Stomach (tissue), 8 donors: ENCODE measurements at regions not wholly inside any gene's neighbourhood (a gene's known extent, or its start where the extent isn't known, plus 50 kb on each side); places are given as distances from the start of the nearest gene placed in this dataset.

Source experiments
- DNase-seq, 2 donors: peaks; one replicate each; pipeline versions ENCODE4 v3.0.0 to v3.0.0-alpha.2; 2013 to 2019
- H3K27ac ChIP-seq, 5 donors: fragments of 200-600 bp in 4 of 5; sonication (generic) in 4 of 5; one replicate each; pipeline ENCODE4 v1.5.1; 2013 to 2019; ENCODE audit warnings: mild to moderate bottlenecking in 1 of 5, moderate library complexity in 1 of 5
- H3K27me3 ChIP-seq, 3 donors: fragments of 200-600 bp; sonication (generic); one replicate each; pipeline ENCODE4 v1.5.1; 2017 to 2019; ENCODE audit warnings: mixed run types in 1 of 3
- H3K36me3 ChIP-seq, 4 donors: fragments of 200-600 bp; sonication (generic); 1 replicate in 3 of 4; 2 replicates in 1 of 4; pipeline ENCODE4 v1.5.1; 2016 to 2019
- H3K4me1 ChIP-seq, 4 donors: fragments of 200-600 bp; sonication (generic); one replicate each; pipeline ENCODE4 v1.5.1; 2016 to 2019
- H3K4me3 ChIP-seq, 4 donors: fragments of 200-600 bp; sonication (generic) in 3 of 4; one replicate each; pipeline ENCODE4 v1.5.1; 2016 to 2019; ENCODE audit warnings: mild to moderate bottlenecking in 1 of 4
- H3K9me3 ChIP-seq, 4 donors: fragments of 200-600 bp; sonication (generic); one replicate each; pipeline ENCODE4 v1.5.1; 2016 to 2019
- EP300 ChIP-seq: sonication (generic); formaldehyde crosslinking; IDR thresholded peaks from one replicate; pipeline ENCODE4 v1.6.1; 2017; ENCODE audit warnings: antibody characterized with exemption
- POLR2A ChIP-seq, 4 donors: fragments of 450-650 bp; IDR thresholded peaks; one replicate each; pipeline ENCODE4 v1.6.1; 2016; ENCODE audit warnings: antibody characterized with exemption in 4 of 4, control low read depth in 2 of 4, mild to moderate bottlenecking in 1 of 4, moderate library complexity in 1 of 4
- POLR2AphosphoS5 ChIP-seq, 3 donors: sonication (generic); formaldehyde crosslinking; IDR thresholded peaks; one replicate each; pipeline ENCODE4 v1.6.1; 2016; ENCODE audit warnings: antibody characterized with exemption in 3 of 3
- WGBS, 5 donors: extraction: QIAGEN DNeasy Blood & Tissue Kit in 3 of 5; methylation state at CpG; one replicate each; pipeline versions ENCODE4 v1.1.5 to v1.1.7; 2013 to 2018; 5-methylcytosine and 5-hydroxymethylcytosine counted together
- intact Hi-C: fragments of 100-400 bp; cut with DNase I; formaldehyde crosslinking; loops from one replicate; pipeline ENCODE4 v1.15.1; 2023; ENCODE audit warnings: low total_unique reads
- TF ChIP-seq, protein P1 (sequence below), 7 experiments: fragments of 450-650 bp in 4 of 7; fragments of 200-600 bp in 3 of 7; sonication (generic) in 3 of 7; IDR thresholded peaks; one replicate each; pipeline ENCODE4 v1.5.1; 2016 to 2019; ENCODE audit warnings: antibody characterized with exemption in 7 of 7, control low read depth in 2 of 7, mild to moderate bottlenecking in 1 of 7
- donor health status: healthy with polysubstance abuse.
- donor health status: Bipolar disorder and iron deficiency.
- donor health status: healthy.

DNA sequence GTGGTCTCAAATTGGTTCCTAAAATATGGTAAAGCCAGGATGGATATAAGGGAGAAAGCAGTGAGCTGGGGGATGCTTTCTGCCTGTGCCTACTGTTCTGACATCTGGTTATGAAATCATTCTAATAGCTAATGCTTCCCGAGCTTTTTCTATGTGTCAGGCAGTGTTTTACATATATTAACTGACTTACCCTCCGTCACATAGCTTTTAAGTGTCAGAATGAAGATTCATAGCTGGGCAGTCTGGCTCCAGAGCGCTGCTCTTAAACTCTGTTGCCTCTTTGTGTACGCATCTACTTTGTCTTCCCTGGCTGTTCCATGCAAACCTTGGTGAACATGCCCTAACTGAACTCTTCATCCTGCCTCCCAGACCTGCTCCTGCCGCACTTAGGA is 195.7 kb downstream of the LPIN1 start:
- no peak for DNase-seq
- no peaks in the 10 kb centered on the region for H3K9me3 ChIP-seq
- H3K36me3 ChIP-seq, result no peaks in the 10 kb centered on the region
- WGBS, 5 donors, result 83 to 95% (median 87%) methylated on average over 5 of the region's 5 CpGs
- no peaks in the 10 kb centered on the region for H3K27me3 ChIP-seq
- H3K4me3 ChIP-seq, result no peak overlapping the region
- TF ChIP-seq POLR2A (IDR thresholded peaks at IDR 0.05) (no peak), EP300 (no peak), POLR2AphosphoS5 (IDR thresholded peaks at IDR 0.05) (no peak)
- TF ChIP-seq, protein P1, sequence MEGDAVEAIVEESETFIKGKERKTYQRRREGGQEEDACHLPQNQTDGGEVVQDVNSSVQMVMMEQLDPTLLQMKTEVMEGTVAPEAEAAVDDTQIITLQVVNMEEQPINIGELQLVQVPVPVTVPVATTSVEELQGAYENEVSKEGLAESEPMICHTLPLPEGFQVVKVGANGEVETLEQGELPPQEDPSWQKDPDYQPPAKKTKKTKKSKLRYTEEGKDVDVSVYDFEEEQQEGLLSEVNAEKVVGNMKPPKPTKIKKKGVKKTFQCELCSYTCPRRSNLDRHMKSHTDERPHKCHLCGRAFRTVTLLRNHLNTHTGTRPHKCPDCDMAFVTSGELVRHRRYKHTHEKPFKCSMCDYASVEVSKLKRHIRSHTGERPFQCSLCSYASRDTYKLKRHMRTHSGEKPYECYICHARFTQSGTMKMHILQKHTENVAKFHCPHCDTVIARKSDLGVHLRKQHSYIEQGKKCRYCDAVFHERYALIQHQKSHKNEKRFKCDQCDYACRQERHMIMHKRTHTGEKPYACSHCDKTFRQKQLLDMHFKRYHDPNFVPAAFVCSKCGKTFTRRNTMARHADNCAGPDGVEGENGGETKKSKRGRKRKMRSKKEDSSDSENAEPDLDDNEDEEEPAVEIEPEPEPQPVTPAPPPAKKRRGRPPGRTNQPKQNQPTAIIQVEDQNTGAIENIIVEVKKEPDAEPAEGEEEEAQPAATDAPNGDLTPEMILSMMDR (IDR thresholded peaks at IDR 0.05), result no peak
- no peak overlapping the region for H3K27ac ChIP-seq
- H3K4me1 ChIP-seq, result no peaks in the 10 kb centered on the region
- intact Hi-C loops, result no loop called here

DNA sequence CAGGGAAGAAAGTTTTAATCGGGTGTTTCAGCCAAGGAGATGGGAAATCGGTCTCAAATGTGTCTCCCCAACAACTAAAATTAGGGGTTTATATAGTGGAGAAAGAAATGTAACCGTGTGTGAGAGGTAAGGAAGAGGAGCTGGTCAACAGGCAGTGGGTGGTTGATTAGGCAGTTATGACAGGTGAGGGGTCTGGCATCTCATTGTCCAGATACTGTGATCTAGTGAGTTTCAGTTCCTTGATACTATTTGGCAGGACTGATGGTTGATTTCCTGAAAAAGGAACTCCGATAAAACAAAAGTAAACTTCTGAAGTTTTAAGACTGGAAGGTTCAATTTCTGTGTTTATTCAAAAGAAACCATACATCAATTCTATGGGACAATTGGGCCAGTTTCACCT is 197.9 kb downstream of the LPIN1 start:
- H3K27me3 ChIP-seq, result no peaks in the 10 kb centered on the region
- TF ChIP-seq POLR2A (IDR thresholded peaks at IDR 0.05) (no peak), EP300 (no peak), POLR2AphosphoS5 (IDR thresholded peaks at IDR 0.05) (no peak)
- H3K4me3 ChIP-seq, result no peak overlapping the region
- intact Hi-C loops, result no loop called here
- H3K9me3 ChIP-seq, result no peaks in the 10 kb centered on the region
- no peaks in the 10 kb centered on the region for H3K36me3 ChIP-seq
- no peak for DNase-seq
- H3K27ac ChIP-seq, result no peak overlapping the region
- WGBS, 5 donors, result 78 to 96% (median 89%) methylated on average over 4 of the region's 4 CpGs
- H3K4me1 ChIP-seq, result no peaks in the 10 kb centered on the region

DNA sequence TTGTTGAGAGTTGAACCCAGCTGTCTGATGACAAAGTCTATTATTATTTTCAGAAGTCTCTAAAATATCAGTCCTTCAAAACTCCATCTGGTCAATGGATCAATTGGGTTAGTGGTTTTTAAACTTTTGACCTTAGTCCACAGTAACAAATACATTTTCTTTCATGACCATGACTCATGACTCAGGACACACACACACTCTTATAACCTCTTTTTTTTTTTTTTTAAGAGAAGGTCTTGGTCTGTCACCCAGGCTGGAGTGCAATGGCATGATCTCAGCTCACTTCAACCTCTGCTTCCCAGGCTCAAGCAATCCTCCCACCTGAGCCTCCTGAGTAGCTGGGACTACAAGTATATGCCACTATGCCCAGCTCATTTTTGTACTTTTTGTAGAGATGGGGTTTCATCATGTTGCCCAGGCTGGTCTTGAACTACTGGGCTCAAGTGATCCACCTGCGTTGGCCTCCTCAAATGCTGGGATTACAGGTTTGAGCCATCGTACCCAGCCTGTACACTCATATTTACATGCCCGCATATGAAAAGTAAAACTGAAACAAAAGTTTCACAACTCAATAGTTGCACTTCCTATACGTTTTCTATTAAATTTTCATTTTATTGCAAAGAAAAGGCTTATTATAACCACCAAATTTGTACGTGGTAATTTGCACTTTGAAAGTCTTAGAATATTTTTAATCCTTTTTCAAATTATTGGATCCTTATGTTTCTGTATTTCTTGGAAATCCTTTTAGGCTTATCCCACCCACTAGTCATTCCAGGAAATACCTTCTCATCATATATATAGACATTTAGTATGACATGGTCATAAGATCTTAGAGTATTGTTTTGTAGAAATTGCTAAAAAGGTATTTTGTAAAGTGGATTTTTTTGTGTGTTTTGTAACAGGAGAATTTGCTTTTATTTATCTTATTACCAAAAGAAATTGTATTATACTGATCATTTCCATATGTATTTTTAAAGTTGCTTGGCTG is 199.0 kb downstream of the LPIN1 start:
- Histone ChIP-seq H3K4me1 (no peaks in the 10 kb centered on the region), H3K27me3 (no peaks in the 10 kb centered on the region), H3K9me3 (no peaks in the 10 kb centered on the region), H3K27ac (no peak overlapping the region), H3K36me3 (no peaks in the 10 kb centered on the region), H3K4me3 (no peak overlapping the region)
- TF ChIP-seq EP300 (no peak), POLR2A (IDR thresholded peaks at IDR 0.05) (no peak), POLR2AphosphoS5 (IDR thresholded peaks at IDR 0.05) (no peak)
- TF ChIP-seq, protein P1 (IDR thresholded peaks at IDR 0.05), result no peak
- intact Hi-C loops, result no loop called here
- no peak for DNase-seq
- 49 to 73% (median 64%) methylated on average over 5 of the region's 5 CpGs for WGBS, 5 donors

DNA sequence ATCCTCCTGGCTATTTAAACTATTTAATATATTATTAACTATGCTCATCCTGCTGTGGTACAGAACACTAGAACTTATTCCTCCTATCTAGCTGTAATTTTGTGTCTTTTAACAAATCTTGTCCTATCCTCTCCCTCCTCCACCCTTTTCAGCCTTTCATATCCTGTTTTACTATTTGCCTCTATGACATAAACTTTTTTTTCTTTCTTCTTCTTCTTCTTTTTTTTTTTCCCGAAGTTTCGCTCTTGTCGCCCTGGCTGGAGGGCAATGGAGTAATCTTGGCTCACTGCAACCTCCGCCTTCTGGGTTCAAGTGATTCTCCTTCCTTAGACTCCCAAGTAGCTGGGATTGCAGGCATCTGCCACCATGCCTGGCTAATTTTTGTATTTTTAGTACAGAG is 201.5 kb downstream of the LPIN1 start:
- Histone ChIP-seq H3K27ac (no peak overlapping the region), H3K27me3 (no peaks in the 10 kb centered on the region), H3K4me1 (no peaks in the 10 kb centered on the region), H3K4me3 (no peak overlapping the region), H3K9me3 (no peaks in the 10 kb centered on the region), H3K36me3 (no peaks in the 10 kb centered on the region)
- no peak for DNase-seq
- TF ChIP-seq POLR2AphosphoS5 (IDR thresholded peaks at IDR 0.05) (no peak), EP300 (no peak), POLR2A (IDR thresholded peaks at IDR 0.05) (no peak)
- 89 to 95% (median 92%) methylated on average over 4 of the region's 4 CpGs for WGBS, 5 donors
- intact Hi-C loops, result no loop called here

DNA sequence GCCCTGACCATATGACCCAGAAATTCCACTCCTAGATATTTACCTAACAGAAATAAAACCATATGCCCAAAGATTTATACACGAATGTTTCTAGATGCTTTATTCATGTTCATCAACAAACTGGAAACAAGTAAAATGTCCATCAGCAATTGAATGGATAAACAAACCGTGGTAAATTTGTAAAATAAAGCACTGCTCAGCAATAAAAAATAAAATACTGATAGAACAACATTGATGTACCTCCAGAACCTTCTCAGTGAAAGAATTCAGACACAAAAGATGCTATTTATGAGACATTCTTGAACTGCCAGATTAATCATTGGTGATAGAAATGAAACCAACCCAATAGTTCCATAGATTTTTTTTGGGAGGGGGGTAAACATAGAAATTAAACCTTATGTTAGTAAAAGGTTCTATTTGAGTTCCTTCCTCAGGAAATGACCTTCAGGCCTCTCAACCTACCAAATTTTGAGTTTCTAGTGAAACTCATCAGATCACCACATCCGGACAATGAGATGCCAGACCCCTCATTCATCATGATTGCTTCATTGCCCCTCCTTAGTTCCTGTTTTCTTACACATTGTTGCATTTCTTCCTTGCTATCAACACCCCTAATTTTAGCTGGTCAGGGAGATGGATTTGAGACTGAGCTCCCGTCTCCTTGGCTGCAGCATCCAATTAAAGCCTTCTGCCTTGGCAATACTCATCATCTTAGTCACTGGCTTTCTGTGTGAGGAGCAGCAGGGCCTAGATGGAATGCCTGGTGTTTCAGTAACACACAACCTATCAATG is 203.5 kb downstream of the LPIN1 start:
- TF ChIP-seq EP300 (no peak), POLR2AphosphoS5 (IDR thresholded peaks at IDR 0.05) (no peak), POLR2A (IDR thresholded peaks at IDR 0.05) (no peak)
- TF ChIP-seq, protein P1 (IDR thresholded peaks at IDR 0.05), result no peak
- Histone ChIP-seq H3K27ac (no peak overlapping the region), H3K9me3 (no peaks in the 10 kb centered on the region), H3K4me3 (no peak overlapping the region), H3K27me3 (no peaks in the 10 kb centered on the region), H3K36me3 (no peaks in the 10 kb centered on the region), H3K4me1 (no peaks in the 10 kb centered on the region)
- intact Hi-C loops, result no loop called here
- no peak for DNase-seq
- 66 to 73% (median 69%) methylated on average over 4 of the region's 4 CpGs for WGBS, 5 donors
